Vagina (tissue), 2 donors: ENCODE measurements at regions not wholly inside any gene's neighbourhood (a gene's known extent, or its start where the extent isn't known, plus 50 kb on each side); places are given as distances from the start of the nearest gene placed in this dataset.

ENCODE experiments used
- DNase-seq, 2 donors: peaks; one replicate each; pipeline ENCODE4 v3.0.0-alpha.2; 2017; ENCODE audit errors: extremely low spot score in 2 of 2
- H3K27ac ChIP-seq: fragments of 200-600 bp; sonication (generic); one replicate; pipeline ENCODE4 v1.5.1; 2019
- H3K27me3 ChIP-seq: fragments of 200-600 bp; sonication (generic); one replicate; pipeline ENCODE4 v1.5.1; 2019
- H3K36me3 ChIP-seq, 2 donors: fragments of 200-600 bp; sonication (generic); one replicate each; pipeline ENCODE4 v1.5.1; 2017 to 2019
- H3K4me1 ChIP-seq: fragments of 200-600 bp; sonication (generic); one replicate; pipeline ENCODE4 v1.5.1; 2019
- H3K4me3 ChIP-seq, 2 donors: fragments of 200-600 bp; sonication (generic); 1 replicate in 1 of 2; 2 replicates in 1 of 2; pipeline ENCODE4 v1.5.1; 2016 to 2019
- H3K9me3 ChIP-seq: fragments of 200-600 bp; sonication (generic); one replicate; pipeline ENCODE4 v1.5.1; 2019
- POLR2A ChIP-seq, 2 donors: fragments of 450-650 bp; IDR thresholded peaks; one replicate each; pipeline ENCODE4 v1.6.1; 2017; ENCODE audit warnings: antibody characterized with exemption in 2 of 2, mild to moderate bottlenecking in 2 of 2, moderate library complexity in 2 of 2
- POLR2AphosphoS5 ChIP-seq, 2 donors: sonication (generic); formaldehyde crosslinking; IDR thresholded peaks; one replicate each; pipeline ENCODE4 v1.9.0; 2017; ENCODE audit warnings: antibody characterized with exemption in 2 of 2, mild to moderate bottlenecking in 2 of 2, low read depth in 1 of 2; ENCODE audit not compliant: insufficient read depth in 1 of 2
- intact Hi-C: fragments of 100-400 bp; cut with DNase I; formaldehyde crosslinking; loops from one replicate; pipeline ENCODE4 v1.15.1; 2023
- TF ChIP-seq, protein P1 (sequence below), 3 experiments: fragments of 450-650 bp in 2 of 3; fragments of 200-600 bp in 1 of 3; sonication (generic) in 1 of 3; IDR thresholded peaks; one replicate each; pipeline ENCODE4 v1.5.1; 2017 to 2019; ENCODE audit warnings: antibody characterized with exemption in 3 of 3, mild to moderate bottlenecking in 2 of 3, moderate library complexity in 2 of 3

DNA sequence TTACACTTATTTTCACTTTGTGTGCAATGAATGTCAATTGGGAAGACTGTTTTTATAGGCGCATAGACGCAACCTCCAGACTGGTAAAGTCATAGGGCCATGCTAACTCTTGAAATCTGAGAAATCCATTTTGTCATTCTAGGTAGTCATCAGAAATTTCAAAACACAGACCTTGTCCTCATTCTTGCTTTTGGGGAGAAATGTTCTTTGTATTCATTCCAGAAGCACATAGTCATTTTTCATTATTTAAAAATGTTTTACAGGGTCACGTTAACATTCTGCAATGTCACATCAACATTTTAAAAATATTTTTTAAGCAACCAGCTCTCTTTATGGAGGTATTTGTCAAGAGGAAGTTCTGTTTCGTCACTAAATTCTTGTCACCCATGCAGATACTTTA, 898.4 kb downstream of the PDCD6IP start:
- intact Hi-C loops: no loop called here
- Histone ChIP-seq H3K9me3 (peaks cover 2% of the 10 kb centered on the region), H3K36me3 (no peaks in the 10 kb centered on the region), H3K27ac (no peak overlapping the region), H3K27me3 (no peaks in the 10 kb centered on the region), H3K4me1 (no peaks in the 10 kb centered on the region), H3K4me3 (no peak overlapping the region)
- no peak for DNase-seq
- TF ChIP-seq POLR2A (IDR thresholded peaks at IDR 0.05) (no peak), POLR2AphosphoS5 (IDR thresholded peaks at IDR 0.05; ENCODE audit: insufficient read depth in 1 of 2, low read depth in 1 of 2) (no peak)
- TF ChIP-seq, protein P1, sequence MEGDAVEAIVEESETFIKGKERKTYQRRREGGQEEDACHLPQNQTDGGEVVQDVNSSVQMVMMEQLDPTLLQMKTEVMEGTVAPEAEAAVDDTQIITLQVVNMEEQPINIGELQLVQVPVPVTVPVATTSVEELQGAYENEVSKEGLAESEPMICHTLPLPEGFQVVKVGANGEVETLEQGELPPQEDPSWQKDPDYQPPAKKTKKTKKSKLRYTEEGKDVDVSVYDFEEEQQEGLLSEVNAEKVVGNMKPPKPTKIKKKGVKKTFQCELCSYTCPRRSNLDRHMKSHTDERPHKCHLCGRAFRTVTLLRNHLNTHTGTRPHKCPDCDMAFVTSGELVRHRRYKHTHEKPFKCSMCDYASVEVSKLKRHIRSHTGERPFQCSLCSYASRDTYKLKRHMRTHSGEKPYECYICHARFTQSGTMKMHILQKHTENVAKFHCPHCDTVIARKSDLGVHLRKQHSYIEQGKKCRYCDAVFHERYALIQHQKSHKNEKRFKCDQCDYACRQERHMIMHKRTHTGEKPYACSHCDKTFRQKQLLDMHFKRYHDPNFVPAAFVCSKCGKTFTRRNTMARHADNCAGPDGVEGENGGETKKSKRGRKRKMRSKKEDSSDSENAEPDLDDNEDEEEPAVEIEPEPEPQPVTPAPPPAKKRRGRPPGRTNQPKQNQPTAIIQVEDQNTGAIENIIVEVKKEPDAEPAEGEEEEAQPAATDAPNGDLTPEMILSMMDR (IDR thresholded peaks at IDR 0.05): no peak

- H3K4me3 ChIP-seq: no peak overlapping the region
- no peaks in the 10 kb centered on the region for H3K27me3 ChIP-seq
- no peaks in the 10 kb centered on the region for H3K36me3 ChIP-seq
- DNase-seq: no peak
- intact Hi-C loops: no loop called here
- H3K9me3 ChIP-seq: peaks cover 4% of the 10 kb centered on the region
- no peak for TF ChIP-seq POLR2A (IDR thresholded peaks at IDR 0.05)
- TF ChIP-seq, protein P1 (IDR thresholded peaks at IDR 0.05): no peak
- no peak for TF ChIP-seq POLR2AphosphoS5 (IDR thresholded peaks at IDR 0.05; ENCODE audit: insufficient read depth in 1 of 2, low read depth in 1 of 2)
- no peaks in the 10 kb centered on the region for H3K4me1 ChIP-seq
- no peak overlapping the region for H3K27ac ChIP-seq
These were observed 904.6 kb downstream of the PDCD6IP start for GRCh38 chr3:34703053-34703452.

DNA sequence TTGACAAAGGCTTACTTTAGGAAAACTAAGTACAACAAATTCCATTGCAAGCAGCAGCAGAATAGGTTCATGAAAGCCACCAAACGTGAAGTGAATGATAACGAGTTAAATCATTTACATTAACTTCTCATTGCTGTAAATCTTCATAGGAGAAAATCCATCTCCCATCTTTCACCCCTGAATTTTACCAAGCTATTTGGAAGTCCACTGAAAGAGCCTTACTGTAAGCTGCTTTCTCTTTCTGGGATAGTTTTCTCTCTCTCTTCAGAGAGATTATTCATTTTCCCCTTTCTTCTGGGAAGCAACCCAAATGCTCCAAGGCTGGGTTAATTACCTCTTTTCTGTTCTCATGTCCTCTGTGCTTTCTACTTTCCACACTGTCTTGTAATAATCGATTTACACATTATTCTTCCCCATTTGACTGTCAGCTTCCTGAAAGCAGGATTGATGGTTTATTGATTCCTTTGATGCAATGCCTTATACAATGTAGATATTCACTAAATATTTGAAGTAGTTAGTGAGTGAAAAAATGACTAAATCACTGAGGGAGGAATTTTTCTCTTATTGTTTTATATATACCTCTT, 914.3 kb upstream of the ARPP21 start:
- no peak overlapping the region for H3K27ac ChIP-seq
- H3K36me3 ChIP-seq: no peaks in the 10 kb centered on the region
- DNase-seq: no peak
- no peaks in the 10 kb centered on the region for H3K9me3 ChIP-seq
- intact Hi-C loops: no loop called here
- H3K4me1 ChIP-seq: no peaks in the 10 kb centered on the region
- no peak for TF ChIP-seq POLR2A (IDR thresholded peaks at IDR 0.05)
- no peak for TF ChIP-seq POLR2AphosphoS5 (IDR thresholded peaks at IDR 0.05; ENCODE audit: insufficient read depth in 1 of 2, low read depth in 1 of 2)
- TF ChIP-seq, protein P1 (IDR thresholded peaks at IDR 0.05): no peak
- H3K27me3 ChIP-seq: no peaks in the 10 kb centered on the region
- no peak overlapping the region for H3K4me3 ChIP-seq

- Histone ChIP-seq H3K36me3 (no peaks in the 10 kb centered on the region), H3K27ac (no peak overlapping the region), H3K9me3 (no peaks in the 10 kb centered on the region), H3K4me3 (no peak overlapping the region), H3K4me1 (no peaks in the 10 kb centered on the region), H3K27me3 (no peaks in the 10 kb centered on the region)
- no peak for DNase-seq
- no peak for TF ChIP-seq POLR2AphosphoS5 (IDR thresholded peaks at IDR 0.05; ENCODE audit: insufficient read depth in 1 of 2, low read depth in 1 of 2)
- TF ChIP-seq, protein P1 (IDR thresholded peaks at IDR 0.05): no peak
- TF ChIP-seq POLR2A (IDR thresholded peaks at IDR 0.05): no peak
- intact Hi-C loops: no loop called here
These were observed 913.6 kb upstream of the ARPP21 start for GRCh38 chr3:34725774-34726173.

DNA sequence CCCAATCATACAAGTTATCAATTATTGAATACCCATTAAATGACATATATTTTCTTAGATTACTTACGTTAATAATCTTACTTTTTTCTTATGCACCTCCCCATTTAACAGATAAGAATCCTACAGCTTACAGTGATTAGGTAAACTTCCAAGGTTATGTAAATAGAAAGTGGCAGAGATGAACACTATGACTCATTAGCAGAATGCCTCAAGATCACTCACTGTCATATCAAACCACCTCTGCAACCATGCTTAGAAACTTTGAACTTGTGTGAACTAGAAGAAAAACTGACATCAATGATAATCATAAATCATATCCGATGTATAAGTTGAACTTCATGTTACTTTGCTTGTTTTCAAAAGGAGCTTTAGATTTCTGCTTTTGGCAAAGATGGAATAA, 911.6 kb upstream of the ARPP21 start:
- TF ChIP-seq POLR2A (IDR thresholded peaks at IDR 0.05) (no peak), POLR2AphosphoS5 (IDR thresholded peaks at IDR 0.05; ENCODE audit: insufficient read depth in 1 of 2, low read depth in 1 of 2) (no peak)
- TF ChIP-seq, protein P1 (IDR thresholded peaks at IDR 0.05): no peak
- intact Hi-C loops: no loop called here
- Histone ChIP-seq H3K4me3 (no peak overlapping the region), H3K36me3 (no peaks in the 10 kb centered on the region), H3K27me3 (no peaks in the 10 kb centered on the region), H3K4me1 (no peaks in the 10 kb centered on the region), H3K9me3 (no peaks in the 10 kb centered on the region), H3K27ac (no peak overlapping the region)
- DNase-seq: no peak
